ENCODE measurements at regions not wholly inside any gene's neighbourhood (a gene's known extent, or its start where the extent isn't known, plus 50 kb on each side); places are given as distances from the start of the nearest gene placed in this dataset.

DNA sequence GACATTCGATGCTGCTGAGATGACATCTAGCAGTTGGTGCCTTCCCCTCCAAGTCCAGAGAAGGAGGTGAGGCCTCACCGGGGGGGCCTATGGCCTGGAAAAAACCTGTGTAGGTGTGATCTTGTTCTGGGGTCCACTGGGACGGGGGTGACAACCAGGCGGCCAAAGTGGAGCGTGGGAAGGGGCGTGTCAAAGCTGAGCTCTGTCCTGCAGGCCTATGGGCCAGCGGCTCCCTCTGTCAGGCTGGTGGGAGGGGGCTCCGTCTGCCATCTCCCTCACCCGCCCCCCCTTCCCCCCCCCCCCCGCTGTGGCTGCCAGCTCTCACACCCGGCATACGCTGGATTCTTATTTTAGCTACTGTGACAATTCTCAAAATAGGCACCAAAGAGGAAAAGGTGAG, 56.7 kb upstream of the UQCRFS1 start:
- TF ChIP-seq, protein P1, sequence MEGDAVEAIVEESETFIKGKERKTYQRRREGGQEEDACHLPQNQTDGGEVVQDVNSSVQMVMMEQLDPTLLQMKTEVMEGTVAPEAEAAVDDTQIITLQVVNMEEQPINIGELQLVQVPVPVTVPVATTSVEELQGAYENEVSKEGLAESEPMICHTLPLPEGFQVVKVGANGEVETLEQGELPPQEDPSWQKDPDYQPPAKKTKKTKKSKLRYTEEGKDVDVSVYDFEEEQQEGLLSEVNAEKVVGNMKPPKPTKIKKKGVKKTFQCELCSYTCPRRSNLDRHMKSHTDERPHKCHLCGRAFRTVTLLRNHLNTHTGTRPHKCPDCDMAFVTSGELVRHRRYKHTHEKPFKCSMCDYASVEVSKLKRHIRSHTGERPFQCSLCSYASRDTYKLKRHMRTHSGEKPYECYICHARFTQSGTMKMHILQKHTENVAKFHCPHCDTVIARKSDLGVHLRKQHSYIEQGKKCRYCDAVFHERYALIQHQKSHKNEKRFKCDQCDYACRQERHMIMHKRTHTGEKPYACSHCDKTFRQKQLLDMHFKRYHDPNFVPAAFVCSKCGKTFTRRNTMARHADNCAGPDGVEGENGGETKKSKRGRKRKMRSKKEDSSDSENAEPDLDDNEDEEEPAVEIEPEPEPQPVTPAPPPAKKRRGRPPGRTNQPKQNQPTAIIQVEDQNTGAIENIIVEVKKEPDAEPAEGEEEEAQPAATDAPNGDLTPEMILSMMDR (IDR thresholded peaks at IDR 0.05): no peak
- no peak for TF ChIP-seq ZFX (IDR thresholded peaks at IDR 0.05; ENCODE audit: borderline replicate concordance)

Data from 22Rv1 (cell line).